HG03064 (cell line): ENCODE measurements at regions not wholly inside any gene's neighbourhood (a gene's known extent, or its start where the extent isn't known, plus 50 kb on each side); places are given as distances from the start of the nearest gene placed in this dataset.
A peak's percentile ranks its signal among the peaks of the same experiment; 100 is the strongest.
"Not testable (repeated sequence)": the region's sequence is repeated elsewhere in the genome, so short reads cannot be mapped to it uniquely, and the experiment has no call there.

ENCODE experiments used
- ATAC-seq: cut with Tn5 transposase; IDR thresholded peaks from one replicate; pipeline ENCODE4 v1.9.1; 2021; ENCODE audit warnings: low read depth; ENCODE audit not compliant: unreplicated experiment

DNA sequence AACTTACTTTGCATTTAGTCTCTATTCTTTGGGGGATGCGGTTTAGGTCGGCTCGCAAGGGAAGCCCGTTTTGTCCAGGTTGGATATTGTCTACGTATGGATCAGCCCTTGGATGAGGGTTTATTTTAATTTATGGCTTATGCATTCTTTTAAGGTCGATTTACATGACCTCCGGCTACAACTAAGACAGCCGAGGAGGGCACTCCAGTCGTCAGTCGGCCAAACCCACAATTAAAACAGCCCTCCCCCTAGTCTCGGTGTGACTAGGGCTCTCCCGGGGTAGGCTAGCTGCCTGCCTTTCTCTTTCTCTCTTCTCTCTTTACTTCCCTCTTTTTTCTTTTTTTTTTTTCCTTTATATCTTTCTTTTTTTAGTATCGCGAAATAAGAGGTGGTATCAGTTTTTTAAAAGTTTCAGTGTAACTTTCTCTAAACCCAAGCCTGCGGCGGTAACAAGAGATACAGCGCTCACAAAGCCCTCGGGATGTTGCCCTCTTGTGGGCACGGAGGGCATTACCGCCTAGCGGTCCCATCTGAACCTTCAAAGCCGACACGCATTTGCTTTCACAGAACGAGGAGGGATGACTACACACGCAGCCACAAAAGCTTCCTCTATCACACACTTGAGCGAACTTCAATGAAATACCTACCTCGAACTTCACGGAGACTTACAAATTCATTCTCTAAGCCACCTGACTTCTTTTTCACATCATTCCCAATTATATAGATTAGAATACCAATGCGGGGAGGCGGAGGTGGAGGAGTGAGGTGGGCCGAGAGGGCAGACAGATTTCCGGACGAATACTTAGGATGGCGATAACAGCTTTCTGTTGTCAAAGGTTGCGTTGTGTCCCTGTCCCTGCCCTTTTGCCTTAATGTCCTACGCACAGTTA lies 132.3 kb upstream of the C11orf58 start:
- peak; percentile 92 for ATAC-seq

DNA sequence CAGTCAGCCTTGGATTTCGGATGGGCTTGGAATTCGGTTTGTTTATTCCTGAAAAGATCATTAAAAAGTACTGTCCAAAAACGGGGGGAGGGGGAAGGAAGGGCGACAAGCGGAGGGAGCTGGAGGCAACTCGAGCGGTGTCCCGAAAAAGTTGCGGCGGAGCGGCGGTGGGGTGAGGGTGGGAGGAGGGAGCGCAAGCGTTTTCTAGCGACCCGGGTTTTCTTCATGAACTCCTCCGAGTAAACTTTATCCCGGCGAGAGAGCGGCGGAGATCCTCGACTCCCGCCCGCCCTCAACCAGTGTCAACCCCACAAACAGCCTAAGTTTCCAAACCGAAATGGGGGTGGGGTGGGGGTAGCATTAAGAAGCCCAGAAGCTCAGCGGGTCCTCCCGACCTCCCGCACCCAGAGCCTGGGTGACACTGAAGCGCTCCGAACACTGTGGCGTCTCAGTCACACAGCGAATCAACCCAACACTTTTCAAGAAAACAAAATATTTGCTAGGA lies 133.0 kb upstream of the C11orf58 start:
- ATAC-seq, result no peak

DNA sequence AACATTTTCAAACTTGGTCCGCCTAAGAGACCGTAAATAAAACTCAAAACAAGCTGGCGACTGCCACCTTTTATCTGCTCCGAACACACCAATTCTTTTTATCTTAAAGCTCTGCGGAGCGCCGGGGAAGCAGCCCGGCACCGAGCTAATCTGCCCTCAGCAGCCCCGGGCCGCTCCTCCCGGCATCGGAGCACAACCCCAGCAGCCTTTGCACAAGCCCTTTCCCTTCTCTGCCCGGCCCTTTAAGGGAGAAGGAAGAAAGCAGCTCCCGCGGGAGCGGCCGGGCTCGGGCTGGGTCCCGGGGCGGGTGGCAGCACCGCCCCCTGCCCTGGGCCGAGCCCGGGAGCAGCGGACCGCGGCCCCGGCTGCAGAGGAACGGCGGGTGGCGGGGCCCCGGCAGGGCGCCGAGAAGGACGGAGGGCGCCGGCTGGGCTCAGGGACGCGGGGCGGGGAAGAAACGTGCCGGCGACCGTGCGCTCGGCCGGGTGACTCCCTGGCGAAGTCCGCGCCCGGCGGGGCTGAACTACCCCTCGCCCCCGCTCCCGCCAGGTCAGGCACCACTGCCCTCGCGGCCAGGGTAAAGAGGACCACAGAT lies 133.6 kb upstream of the C11orf58 start:
- no peak for ATAC-seq

DNA sequence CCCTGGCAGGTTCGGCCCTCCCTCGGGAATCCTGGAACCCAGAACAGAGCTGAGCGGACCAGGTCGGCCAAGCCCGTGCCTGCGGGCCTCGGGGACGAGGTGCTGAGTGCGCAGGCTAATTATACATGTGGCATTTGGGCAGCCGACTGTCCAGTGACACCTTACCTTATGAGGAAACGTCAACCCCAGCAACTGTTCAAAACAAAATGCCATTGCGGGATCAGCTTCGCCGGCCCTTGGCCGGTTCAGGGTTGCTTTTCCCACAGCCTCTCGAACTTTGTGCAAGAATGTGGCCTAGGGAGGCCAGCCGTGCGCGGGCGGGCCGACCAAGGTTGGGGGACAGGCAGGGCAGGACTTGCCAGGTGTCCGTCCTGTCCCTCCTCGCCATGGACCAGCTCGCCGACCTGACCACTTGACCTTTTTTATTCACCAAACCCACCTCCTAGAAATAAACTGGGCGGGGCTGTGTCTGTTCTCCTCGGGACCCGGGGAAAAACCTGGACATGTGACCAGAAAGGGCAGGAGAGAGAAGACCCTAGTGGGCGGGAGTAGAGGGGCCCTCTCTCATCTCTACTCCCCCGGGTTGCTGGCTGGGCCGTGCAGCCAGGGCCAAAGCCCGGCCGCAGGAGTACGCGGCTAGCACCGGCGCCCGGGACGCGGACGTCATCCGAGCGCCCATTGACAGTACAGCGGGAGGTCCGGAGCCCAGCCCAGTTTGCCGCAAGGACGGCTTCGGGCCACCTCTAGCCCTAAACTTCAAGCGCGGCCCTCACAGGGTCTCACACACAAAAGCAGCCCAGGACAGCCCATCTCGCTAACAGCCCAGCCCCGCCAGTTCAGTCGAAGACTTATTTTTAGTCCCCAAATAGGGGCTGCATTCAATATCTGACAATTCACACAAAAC lies 134.3 kb upstream of the C11orf58 start:
- no peak for ATAC-seq

DNA sequence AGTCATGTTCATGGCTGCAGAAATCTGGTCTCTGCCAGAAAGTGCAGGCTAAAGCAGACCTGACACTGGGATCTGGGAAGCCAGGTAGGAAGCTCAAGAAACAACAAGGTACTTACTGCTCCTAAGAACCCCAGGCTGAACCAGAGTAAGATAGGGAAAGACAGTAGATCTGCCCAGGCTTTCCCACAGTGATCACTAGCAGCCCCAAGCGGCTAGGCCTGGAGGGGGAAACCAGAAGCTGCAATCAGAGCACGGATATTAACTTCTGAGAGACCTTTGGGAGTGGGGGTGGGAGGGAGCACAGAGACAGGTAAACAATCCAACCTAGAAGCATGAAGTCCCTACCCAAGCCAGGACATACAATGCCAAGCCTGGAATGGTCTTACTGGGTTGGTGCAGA lies 135.2 kb upstream of the C11orf58 start:
- no peak for ATAC-seq

DNA sequence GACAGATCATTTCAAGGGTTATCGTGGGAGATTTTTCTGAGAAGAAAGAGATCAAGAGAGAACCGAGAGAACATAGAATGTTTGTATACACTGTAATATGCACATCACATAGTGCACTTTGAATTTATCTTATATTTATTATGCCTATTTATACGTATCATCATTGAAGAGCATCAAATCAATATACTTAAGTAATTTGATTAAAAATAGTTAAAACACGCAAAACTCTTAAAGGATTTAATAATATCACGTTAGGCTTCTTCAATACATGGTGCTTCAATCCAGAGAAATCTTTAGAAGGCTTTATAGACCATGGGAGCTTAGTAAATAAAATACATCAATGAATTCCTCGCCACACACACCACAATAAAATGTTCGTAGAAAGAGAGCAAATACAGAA lies 139.5 kb upstream of the C11orf58 start:
- no peak for ATAC-seq

DNA sequence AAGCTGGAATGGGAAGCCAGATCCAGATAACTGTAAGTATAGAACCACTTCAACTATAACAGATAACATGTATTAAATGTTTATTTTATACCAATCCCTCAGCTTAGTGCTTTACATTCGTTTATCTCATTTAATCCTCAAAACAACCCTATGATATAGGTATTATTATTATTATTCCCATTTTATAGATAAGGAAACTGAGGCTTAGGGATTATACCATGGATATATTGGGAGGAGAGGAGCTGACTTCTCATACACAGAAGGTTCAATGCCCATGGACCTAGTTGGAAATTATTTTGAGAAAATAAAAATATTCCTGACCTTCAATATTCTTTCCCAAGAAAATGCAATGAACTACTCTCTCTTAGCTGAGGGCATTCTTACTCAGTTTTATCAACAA lies 140.4 kb upstream of the C11orf58 start:
- no peak for ATAC-seq

DNA sequence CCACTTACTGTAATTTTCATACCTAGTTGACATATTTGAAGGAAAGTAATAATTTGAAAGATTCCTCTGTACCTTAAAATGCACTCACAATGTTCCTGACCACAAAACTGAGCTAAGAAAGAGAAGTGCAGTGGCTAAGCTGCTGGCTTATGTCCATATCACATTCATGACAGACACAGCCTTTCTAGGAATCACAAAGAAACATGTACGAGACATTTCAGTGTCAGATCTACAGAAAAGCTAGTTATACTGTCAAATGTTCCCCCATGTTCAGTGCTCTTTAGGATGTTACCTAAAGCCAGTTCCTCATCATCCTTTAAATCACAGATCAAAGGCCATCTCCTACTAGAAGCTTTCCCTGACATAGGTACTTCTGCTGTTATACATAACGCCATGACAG lies 142.2 kb upstream of the C11orf58 start:
- ATAC-seq, result no peak

DNA sequence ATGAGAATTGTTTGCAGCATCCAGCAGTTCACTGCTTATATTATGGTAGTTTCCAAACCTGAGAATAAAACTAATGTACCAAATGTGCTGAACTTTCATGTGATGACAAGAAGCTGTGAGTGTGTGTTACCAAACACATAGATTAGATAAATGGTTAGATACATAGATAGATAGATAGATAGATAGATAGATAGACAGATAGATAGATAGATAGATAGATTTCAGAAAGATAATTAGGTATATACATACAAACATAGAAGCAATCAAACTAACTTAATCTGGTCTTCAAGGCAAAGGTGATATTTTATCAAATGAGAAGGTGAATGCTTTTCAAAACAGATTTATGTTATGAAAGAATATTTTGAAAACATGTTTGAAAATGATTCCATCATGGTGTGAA lies 147.3 kb upstream of the C11orf58 start:
- no peak for ATAC-seq

DNA sequence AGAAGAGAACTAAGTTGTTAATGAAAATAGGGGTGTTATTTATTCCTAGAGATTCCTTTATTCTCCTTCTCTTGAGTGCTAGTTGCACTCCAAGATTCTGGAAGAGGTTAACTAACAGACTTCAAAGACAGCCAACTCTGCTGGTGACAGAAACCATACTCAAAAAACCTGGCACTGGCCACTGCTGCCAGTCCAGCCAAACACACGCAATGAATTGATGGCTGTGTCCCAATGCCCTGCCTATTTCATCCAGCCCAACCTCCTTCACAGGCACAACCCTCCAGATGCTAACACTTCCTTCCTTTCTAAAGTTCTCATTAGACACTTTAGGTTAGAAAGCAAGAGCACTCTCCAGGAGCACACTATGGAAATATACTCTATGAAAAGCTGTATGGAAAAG lies 150.8 kb upstream of the C11orf58 start:
- ATAC-seq, result no peak

DNA sequence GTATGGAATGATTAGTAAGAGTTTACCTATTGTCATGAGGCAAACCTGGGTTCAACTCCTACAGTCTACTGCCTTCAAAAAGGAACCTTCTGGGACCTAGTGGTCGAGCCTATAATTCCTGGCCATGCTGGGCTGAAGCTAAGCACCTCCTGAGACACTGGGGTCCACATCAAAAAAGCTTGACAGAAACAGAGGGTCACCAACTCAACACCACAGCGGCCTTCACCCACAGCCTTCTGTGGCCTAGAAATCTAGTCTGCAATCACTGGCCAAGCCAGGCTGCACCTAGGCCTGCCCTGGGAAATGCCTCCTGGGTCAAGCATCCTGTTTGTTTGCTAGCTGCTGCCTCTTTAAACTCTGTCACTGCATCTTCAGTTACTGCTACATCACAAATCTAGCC lies 153.9 kb upstream of the C11orf58 start:
- no peak for ATAC-seq

DNA sequence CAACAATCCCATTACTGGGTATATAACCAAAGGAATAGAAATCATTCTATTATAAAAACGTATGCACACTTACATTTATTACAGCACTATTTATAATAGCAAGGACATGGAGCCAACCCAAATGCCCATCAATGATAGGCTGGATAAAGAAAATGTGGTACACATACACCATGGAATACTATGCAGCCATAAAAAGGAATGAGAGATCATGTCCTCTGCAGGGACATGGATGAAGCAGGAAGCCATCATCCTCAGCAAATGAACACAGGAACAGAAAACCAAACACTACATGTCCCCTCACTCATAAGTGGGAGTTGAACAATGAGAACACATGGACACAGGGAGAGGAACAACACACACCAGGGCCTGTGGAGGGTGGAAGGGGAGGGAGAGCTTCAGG lies 157.4 kb upstream of the C11orf58 start:
- ATAC-seq, result not testable (repeated sequence)

DNA sequence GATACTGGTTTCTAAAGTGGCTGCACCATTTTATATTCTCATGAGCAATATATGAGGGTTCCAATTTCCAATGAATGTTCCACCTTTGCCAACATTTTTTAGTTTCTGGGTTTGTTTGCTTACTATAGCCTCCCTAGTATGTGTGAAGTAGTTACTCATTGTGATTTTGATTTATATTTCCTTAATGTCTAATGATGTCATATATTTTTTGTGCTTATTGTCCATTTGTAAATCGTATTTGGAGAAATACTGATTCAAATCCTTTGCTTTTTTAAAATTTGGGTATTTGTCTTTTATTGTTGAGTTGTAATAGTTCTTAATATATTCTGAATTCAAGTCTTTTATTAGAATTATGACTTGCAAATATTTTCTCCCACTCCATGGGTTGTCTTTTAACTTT lies 161.0 kb upstream of the C11orf58 start:
- ATAC-seq, result no peak

DNA sequence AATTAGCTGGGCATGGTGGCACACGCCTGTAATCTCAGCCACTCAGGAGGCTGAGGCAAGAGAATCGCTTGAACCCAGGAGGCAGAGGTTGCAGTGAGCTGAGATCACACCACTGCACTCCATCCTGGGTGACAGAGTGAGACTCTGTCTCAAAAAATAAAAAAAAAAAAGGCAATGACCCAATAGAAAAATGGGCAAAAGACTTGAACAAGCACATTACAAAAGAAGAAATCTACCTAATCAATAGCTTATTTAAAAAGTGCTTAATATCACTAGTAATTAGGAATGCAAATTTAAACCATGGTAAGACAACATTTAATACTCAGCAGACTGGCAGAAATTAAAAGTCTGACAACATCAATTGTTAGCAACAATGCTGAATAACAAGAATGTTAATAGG lies 163.6 kb upstream of the C11orf58 start:
- ATAC-seq, result not testable (repeated sequence)

DNA sequence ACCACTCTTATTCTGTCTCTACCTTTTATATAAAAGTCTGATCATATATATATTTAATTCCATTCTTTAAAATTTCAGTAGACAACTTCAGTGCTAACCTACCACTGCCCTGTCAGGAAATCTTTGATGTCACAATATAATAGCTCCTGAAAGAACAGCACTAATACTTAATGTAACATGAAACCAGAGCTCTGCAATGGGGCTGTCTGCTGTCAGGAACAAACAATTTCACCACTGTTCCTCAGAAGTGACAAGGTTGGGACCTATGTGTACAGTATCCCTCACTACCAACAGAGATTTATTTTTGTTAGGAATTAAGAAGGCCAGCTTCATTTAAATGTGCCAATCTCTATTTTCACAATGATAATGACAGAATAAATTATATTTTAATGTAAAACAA lies 165.5 kb upstream of the C11orf58 start:
- ATAC-seq, result no peak

DNA sequence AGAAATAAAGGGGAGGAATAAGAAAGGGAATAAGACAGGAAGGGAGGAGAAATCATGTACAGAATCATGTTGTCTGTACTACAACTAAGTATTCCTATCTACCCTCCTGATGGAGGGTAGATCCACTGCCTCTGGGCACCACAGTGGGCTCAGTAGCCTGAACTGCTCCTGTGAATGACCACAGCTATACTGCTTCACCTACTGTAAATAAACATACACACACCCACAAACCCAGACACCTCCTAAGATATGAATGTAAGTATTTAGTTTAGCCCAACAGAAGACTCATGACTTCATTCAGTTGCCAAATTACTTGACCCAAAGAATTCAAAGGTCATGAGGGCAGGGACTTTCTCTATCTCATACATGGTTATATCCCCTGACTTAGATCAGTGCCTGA lies 177.3 kb upstream of the C11orf58 start:
- no peak for ATAC-seq

DNA sequence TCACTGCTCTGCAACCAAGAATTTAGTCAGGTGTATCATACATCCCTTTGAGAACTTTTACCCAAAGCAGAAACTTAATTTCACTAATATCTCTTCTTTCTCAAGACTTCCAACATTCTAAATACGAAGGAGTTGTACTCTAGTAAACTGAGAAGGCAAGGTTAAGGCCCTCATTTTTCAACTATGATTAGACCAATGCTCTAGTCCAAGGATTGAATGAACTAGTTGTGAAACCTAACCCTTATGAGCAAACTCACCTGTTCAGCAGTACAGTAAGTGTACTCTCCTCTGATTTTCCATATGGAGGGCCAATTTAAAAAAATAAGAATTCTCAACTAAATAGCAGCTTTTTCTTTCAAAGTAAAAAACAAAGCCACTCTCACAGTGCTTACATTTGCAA lies 180.0 kb upstream of the C11orf58 start:
- ATAC-seq, result no peak

DNA sequence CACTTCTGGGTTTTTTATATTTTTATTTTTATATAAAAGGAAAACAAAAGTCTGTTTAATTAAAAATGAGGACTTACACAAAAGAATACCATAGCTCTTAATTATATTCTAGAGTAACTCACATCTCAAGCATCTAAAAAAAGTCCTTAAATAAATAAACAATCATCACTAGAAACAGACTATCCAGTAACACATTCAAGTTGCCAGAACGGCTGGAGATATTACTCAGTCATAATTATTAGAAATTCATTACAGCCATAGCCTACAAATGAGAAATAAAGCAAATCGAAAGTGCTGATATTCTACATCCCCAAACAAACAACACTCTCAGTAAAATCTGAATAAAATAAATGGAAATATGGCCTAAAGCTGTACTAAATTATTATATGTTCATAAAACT lies 182.5 kb upstream of the C11orf58 start:
- ATAC-seq, result no peak

DNA sequence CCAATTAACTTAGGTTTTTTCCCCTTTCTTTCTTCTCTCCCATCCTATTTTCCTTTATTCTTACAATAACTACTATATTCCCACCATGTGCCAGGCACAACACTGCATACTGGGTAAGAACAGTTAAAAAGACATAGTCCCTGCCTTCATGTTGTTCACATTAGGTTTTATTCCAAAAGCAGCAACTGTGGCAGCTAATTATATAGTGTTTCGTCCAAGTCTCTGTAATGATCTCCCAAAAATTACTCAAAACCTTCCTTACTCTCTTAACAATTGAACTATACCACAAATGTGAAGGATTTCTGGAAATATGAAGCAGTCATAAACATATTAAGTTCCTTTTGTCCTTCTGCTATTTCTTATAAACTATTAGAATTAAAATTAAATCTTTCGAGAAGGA lies 184.1 kb upstream of the C11orf58 start:
- no peak for ATAC-seq

DNA sequence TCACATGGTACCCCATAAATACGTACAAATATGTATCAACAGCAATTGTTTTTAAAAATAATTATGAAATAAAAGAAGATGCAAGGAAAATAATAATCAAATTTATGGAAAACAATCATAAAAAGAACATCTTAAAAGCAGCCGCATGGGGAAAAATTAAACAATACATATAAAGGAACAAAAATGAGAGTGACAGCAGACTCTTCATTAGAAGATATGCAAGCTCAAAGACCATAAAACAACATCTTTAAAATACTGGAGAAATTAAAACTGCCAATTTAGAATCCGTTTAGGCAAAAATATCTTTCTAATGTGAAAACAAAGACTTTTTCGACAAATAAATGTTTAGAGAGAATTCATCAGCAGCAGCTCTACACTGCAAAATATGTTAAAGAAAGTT lies 190.6 kb upstream of the C11orf58 start:
- no peak for ATAC-seq

DNA sequence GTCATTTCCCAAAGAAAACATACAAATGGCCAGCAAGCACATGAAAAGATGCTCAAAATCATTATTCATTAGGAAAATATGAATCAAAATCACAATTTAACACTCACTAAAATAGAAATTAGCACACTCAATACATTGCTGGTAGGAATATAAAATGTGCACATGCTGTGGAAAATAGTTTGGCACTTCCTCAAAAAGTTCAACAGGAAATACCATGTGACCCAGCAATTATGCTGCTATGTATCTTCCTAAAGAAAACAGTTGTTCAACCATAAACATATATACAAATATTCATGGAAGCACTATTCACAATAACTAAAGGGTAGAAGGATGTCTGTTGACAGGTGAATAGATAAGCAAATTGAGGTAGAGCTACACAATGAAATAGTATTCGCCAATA lies 187.3 kb upstream of the SOX6 start:
- no peak for ATAC-seq
